HG02885 (cell line): ENCODE measurements at regions not wholly inside any gene's neighbourhood (a gene's known extent, or its start where the extent isn't known, plus 50 kb on each side); places are given as distances from the start of the nearest gene placed in this dataset.
"Not testable (repeated sequence)": the region's sequence is repeated elsewhere in the genome, so short reads cannot be mapped to it uniquely, and the experiment has no call there.

Experiments used
- ATAC-seq: cut with Tn5 transposase; IDR thresholded peaks from one replicate; pipeline ENCODE4 v1.9.1; 2021; ENCODE audit warnings: mild to moderate bottlenecking; ENCODE audit not compliant: unreplicated experiment, poor library complexity

DNA sequence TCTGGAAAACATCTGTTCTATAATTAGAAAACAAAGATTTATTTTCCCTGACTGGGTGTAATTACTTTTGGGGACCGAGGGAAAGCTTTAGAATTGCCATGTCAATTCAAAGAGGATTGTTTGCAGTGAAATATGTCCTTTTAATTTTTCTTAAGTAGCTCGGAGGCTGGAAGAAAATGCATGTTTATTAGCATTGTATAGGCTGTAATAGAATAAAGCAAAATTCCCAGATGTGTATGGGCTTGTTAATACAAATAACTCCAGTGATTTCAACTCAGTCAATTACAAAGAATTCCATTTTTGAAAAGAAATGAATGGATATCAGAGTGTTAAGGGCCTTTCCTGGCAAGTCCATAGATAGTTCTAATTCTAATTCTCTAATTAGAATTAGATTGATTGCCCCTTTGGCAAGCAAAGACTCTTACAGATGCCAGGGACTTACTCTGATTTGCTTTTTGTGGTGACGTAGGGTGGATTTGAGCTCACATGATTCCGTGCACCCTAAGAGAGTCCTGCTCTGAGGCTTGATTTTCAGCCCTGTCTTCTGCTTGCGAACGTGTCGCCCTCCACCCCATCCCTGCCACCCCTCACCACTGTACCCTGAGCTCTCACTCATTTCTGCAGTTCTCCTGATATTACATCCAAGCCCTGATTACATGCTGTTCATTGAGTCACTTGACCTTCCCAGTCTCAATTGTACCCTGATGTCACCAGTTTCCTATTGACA, 70.0 kb upstream of the FAM20A start:
- ATAC-seq, result no peak

DNA sequence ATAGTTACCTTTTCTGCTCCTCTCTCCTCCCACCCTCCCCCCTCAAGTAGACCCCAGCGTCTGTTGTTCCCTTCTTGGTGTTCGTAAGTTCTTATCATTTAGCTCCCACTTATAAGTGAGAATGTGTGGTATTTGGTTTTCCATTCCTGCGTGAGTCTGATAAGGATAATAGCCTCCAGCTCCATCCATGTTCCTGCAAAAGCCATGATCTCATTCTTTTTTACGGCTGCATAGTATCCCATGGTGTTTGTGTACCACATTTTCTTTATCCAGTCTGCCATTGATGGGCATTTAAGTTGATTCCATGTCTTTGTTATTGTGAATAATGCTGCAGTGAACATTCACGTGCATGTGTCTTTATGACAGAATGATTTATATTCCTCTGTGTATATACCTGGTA, 65.3 kb upstream of the FAM20A start:
- not testable (repeated sequence) for ATAC-seq

DNA sequence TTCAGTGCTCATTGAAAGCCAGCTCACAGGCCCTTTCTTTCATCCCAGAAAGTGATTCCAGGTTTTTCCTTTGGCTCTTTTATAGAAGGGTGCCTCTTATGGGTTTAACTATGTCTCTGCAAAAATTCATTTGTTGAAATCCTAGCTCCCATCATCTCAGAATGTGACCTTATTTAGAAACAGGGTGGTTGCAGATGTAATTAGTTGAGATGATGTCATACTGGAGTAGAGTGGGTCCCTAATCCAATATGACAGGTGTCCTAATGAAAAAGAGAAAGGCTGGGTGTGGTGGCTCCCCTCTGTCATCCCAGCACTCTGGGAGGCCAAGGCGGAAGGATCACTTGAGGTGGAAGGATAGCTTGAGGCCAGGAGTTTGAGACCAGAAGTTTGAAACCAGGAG, 64.2 kb upstream of the FAM20A start:
- ATAC-seq, result no peak

DNA sequence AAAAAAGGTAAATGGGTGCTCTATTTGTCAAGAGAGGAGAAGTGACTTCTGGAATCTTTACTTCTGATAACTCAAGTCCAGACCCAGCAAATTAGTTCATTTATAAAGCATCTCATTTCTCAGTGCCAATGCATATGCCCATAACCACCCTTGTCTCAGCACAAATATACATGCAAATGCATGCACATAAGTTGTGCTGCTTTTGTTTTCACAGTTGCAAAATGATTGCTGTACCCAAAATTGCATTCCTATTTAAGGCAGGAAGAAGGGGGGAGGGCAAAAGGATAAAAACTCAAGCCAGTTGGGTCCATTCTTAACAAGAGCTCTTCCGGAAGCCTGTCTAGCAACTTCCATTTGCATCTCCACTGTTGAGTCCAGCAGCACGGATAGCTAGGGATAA, 61.3 kb upstream of the FAM20A start:
- ATAC-seq, result no peak

DNA sequence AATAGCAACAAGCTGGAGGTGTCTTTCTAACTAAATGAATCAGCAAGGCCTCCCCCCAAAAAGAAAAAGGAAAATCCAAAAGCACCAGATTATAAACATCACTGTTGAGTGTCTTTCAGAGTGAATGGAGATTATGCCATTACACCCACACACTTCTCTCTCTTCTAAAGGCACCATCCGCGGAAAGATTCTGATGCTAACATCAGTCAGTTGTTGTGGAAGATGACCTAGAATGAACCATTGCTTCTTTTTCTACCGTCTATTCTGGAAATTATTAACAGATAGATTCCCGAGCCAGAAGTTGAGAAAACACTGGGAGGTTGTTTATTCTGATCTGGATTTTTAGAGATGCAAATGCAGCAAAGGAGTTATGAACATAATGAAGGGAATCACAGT, 60.9 kb upstream of the FAM20A start:
- no peak for ATAC-seq

DNA sequence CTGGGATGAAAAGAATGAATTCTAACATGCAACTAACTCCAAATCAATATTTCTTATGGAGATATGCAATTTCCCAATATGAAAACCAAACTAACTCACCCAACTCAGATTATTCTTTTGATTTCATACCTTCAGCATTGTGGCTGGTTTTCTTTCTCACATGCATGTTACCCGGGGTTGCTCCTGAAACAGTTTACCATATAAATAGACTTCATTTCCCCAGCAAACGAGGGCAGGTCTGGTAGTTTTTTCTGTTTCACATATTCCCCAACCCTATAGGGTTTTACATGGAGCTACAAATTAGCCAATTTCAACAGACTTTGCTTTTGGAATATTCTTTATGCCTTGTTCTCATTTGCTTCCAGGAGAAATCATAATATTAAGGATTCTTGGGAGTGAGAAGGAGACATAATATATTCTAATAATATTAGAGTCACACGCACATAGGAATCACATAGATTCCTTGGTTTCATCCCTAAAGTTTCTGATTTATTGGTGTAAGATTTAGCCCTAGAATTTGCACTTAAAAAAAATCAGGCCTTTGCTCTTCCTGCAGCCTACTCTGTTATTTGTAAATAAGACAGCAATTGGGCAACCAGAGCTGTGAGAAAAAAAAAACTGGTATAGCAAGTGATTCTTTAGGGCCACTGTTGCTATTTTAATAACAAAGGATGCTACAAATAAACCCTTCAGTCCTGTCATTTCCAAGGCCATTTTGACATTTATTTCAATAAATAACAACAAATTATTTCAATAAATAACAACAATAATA, 60.3 kb upstream of the FAM20A start:
- no peak for ATAC-seq

DNA sequence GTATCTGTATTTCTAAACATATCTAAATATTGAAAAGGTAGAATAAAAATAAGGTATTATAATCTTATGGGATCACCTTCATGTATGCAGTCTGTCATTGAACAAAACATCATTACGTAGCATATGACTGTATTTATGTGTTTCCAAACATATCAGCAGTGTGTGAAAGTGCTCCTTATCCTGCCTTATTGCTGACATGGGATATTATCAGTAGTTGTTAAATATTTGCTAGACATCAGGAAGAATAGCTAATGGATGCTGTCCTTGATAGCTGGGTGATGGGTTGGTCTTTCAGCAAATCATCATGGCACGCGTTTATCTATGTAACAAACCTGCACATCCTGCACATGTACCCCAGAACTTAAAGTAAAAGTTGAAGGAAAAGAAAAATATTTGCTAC, 59.1 kb upstream of the FAM20A start:
- no peak for ATAC-seq

DNA sequence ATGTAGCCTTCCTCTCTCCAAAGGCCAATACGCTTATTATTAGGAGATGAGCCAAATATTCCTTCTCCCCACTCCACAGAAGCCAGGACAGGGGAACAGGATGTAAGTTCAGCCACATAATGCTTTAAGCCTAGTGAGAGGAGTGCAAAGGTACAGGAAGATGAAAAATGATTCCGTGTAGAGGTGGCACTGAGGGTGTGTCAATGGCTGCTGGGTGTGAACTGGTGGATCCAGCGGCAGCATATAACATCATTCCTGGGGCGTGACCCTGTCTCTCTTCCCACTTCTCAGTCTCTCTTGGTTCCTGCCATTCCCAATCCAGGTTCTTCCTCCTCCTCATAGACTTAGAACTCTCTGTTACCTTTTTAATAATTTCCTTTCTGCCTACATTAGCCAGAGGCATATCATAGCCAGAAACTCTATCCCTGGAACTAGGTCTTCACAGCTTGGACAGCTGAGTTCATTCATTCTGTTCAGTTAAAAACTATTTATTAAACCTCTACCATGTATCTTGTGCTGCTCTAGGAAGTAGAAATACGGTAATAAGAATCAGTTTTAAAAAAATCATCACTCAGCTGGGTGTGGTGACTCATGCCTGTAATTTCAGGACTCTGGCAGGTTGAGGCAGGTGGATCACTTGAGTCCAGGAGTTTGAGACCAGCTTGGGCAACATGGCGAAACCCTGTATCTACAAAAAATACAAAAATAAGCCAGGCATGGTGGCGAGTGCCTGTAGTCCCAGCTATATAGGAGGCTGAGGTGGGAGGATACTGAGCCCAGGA, 58.0 kb upstream of the FAM20A start:
- ATAC-seq, result no peak

DNA sequence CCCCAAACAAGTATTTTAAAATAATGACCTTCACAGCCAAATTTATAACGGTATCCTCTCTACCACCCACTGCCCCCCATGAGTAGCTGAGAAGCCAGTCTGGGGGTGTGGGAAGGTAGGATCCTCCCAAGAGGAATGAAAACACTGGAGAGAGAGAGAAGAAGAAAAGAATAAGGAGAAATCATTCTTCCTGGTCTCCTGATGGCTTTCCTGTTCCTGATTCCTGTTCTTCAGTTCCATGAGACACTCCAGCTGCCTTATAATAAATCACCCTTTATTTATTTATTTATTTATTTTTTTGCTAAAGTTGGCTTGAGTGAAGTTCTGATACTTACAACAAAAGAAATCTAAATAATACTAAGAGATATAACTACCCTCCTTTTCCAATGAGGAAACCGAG, 56.4 kb upstream of the FAM20A start:
- ATAC-seq, result no peak

DNA sequence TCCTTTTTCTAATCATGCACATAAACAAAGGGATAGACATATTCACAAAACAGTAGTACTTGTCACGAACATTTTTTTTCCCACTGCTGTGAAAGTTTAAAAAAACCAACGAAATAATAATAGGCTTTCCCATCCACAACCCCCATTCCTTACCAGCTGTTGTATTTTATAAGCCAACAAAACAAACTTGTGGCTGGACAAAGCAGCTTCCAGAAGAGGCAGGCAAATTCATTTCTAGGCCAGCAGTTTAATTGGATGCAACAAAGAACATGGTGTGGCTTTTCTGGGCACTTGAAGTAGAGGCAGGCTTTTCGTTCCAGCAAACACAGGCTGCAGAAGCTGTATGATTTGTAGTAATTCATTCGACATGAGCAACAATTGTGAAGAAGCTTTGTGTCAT, 56.0 kb upstream of the FAM20A start:
- ATAC-seq, result no peak

DNA sequence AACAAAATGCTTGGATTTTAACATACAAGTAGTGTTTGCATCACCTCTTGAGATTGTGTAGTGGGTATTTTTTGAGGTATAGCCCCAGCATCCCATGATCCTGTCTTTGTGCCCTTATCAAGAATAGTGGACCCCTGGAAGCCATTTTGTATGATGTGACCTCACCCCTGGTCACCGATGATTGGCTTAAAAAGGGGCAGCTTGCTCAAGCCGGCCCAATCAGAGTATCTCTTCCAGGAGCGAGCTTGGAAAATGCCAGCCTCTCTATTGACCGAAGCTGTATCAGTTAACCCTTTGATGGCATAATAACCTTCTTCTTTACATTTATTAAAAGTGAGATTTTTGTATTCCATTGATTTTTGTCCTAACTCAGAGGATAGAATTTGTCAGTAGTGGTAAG, 55.5 kb upstream of the FAM20A start:
- ATAC-seq, result no peak
